Myocyte (in vitro differentiated cells): ENCODE measurements at regions not wholly inside any gene's neighbourhood (a gene's known extent, or its start where the extent isn't known, plus 50 kb on each side); places are given as distances from the start of the nearest gene placed in this dataset.
"Not testable (repeated sequence)": the region's sequence is repeated elsewhere in the genome, so short reads cannot be mapped to it uniquely, and the experiment has no call there.

Experiments
- DNase-seq: peaks from one replicate; pipeline ENCODE4 v3.0.0-alpha.2; 2012; ENCODE audit warnings: low read depth

- DNase-seq: no peak
These were observed 89.4 kb upstream of the SEMA3E start for GRCh38 chr7:83738291-83738835.

GRCh38 chr7:83732305-83732704 is 83.4 kb upstream of the SEMA3E start:
- peak; percentile 25 for DNase-seq

- DNase-seq: no peak
These were observed 82.2 kb upstream of the SEMA3E start for GRCh38 chr7:83731154-83731553.

- DNase-seq: not testable (repeated sequence)
These were observed 68.0 kb upstream of the SEMA3E start for GRCh38 chr7:83716923-83717322.

GRCh38 chr7:83708531-83708930 is 59.6 kb upstream of the SEMA3E start:
- DNase-seq: no peak

- no peak for DNase-seq
These were observed 55.6 kb upstream of the SEMA3E start for GRCh38 chr7:83704564-83704963.

- no peak for DNase-seq
These were observed 53.5 kb upstream of the SEMA3E start for GRCh38 chr7:83702446-83702845.

GRCh38 chr7:83701736-83702135 is 52.8 kb upstream of the SEMA3E start:
- peak; percentile 25 for DNase-seq
